HEK293 (cell line): ENCODE measurements at regions not wholly inside any gene's neighbourhood (a gene's known extent, or its start where the extent isn't known, plus 50 kb on each side); places are given as distances from the start of the nearest gene placed in this dataset.
A peak's percentile ranks its signal among the peaks of the same experiment; 100 is the strongest.
"Not testable (repeated sequence)": the region's sequence is repeated elsewhere in the genome, so short reads cannot be mapped to it uniquely, and the experiment has no call there.

Source experiments
- CTCF ChIA-PET: fragments of 350-600 bp; formaldehyde crosslinking; extraction: SDS; loops from one replicate; lab custom pipeline; 2021; ENCODE audit warnings: antibody characterized with exemption; lab: Yijun Ruan, JAX
- POLR2A ChIA-PET: fragments of 300-600 bp; formaldehyde crosslinking; extraction: SDS; loops from one replicate; lab custom pipeline; 2020; ENCODE audit warnings: antibody characterized with exemption, inconsistent platforms; lab: Yijun Ruan, JAX
- H3K27ac ChIP-seq: fragments of 200-500 bp; sonication (Bioruptor generic); 2 replicates; pipeline ENCODE4 v1.5.1; 2014; ENCODE audit warnings: low read depth, low read length, control low read depth, inconsistent platforms; ENCODE audit errors: extremely low read depth
- H3K36me3 ChIP-seq, 2 experiments: fragments of 200-500 bp in 1 of 2; sonication (Bioruptor generic) in 1 of 2; 1 replicate in 1 of 2; 2 replicates in 1 of 2; pipeline ENCODE4 v1.5.1; 2014 to 2017; ENCODE audit warnings: inconsistent platforms in 2 of 2, low read length in 2 of 2; ENCODE audit not compliant: control insufficient read depth in 2 of 2, insufficient read depth in 1 of 2
- H3K4me1 ChIP-seq: fragments of 200-500 bp; sonication (Bioruptor generic); 2 replicates; pipeline ENCODE4 v1.5.1; 2014; ENCODE audit warnings: mild to moderate bottlenecking, low read length, inconsistent platforms; ENCODE audit not compliant: control insufficient read depth, insufficient read depth
- H3K4me3 ChIP-seq: 2 replicates; pipeline ENCODE4 v1.5.1; 2011; ENCODE audit warnings: low read depth, mild to moderate bottlenecking, control low read depth, low read length, moderate library complexity
- H3K9me3 ChIP-seq: fragments of 200-500 bp; sonication (Bioruptor generic); 2 replicates; pipeline ENCODE4 v1.5.1; 2014; ENCODE audit warnings: low read depth, low read length, inconsistent platforms; ENCODE audit not compliant: control insufficient read depth, insufficient read depth
- BCL6B ChIP-seq: fragments of 450-650 bp; formaldehyde crosslinking; IDR thresholded peaks from 2 replicates; pipeline ENCODE4 v1.5.1; 2017; ENCODE audit warnings: missing biosample characterization, missing genetic modification characterization
- OSR2 ChIP-seq: fragments of 450-650 bp; formaldehyde crosslinking; IDR thresholded peaks from 2 replicates; pipeline ENCODE4 v1.5.1; 2016; ENCODE audit warnings: missing biosample characterization, missing genetic modification characterization
- SP3 ChIP-seq: fragments of 450-650 bp; formaldehyde crosslinking; IDR thresholded peaks from 2 replicates; pipeline ENCODE4 v1.5.1; 2016; ENCODE audit warnings: missing biosample characterization, missing genetic modification characterization
- ZBTB1 ChIP-seq: fragments of 450-650 bp; formaldehyde crosslinking; IDR thresholded peaks from 2 replicates; pipeline ENCODE4 v1.5.1; 2016; ENCODE audit warnings: missing biosample characterization, missing genetic modification characterization
- ZBTB6 ChIP-seq: fragments of 450-650 bp; formaldehyde crosslinking; IDR thresholded peaks from 2 replicates; pipeline ENCODE4 v1.5.1; 2017; ENCODE audit warnings: missing biosample characterization, missing genetic modification characterization
- ZEB2 ChIP-seq: fragments of 450-650 bp; formaldehyde crosslinking; IDR thresholded peaks from 2 replicates; pipeline ENCODE4 v1.5.1; 2016; ENCODE audit warnings: missing biosample characterization, missing genetic modification characterization
- ZNF202 ChIP-seq: fragments of 450-650 bp; formaldehyde crosslinking; IDR thresholded peaks from 2 replicates; pipeline ENCODE4 v1.5.1; 2016; ENCODE audit warnings: missing biosample characterization, missing genetic modification characterization, borderline replicate concordance
- ZNF221 ChIP-seq: fragments of 450-650 bp; formaldehyde crosslinking; IDR thresholded peaks from 2 replicates; pipeline ENCODE4 v1.5.1; 2017; ENCODE audit warnings: missing biosample characterization, missing genetic modification characterization, borderline replicate concordance
- ZNF266 ChIP-seq: fragments of 450-650 bp; formaldehyde crosslinking; IDR thresholded peaks from 2 replicates; pipeline ENCODE4 v1.5.1; 2016; ENCODE audit warnings: missing biosample characterization, missing genetic modification characterization, low read depth
- ZNF341 ChIP-seq: fragments of 450-650 bp; formaldehyde crosslinking; IDR thresholded peaks from 2 replicates; pipeline ENCODE4; 2016; ENCODE audit warnings: low read depth, missing biosample characterization, missing genetic modification characterization
- ZNF394 ChIP-seq: fragments of 450-650 bp; formaldehyde crosslinking; IDR thresholded peaks from 2 replicates; pipeline ENCODE4 v1.5.1; 2016; ENCODE audit warnings: missing biosample characterization, missing genetic modification characterization, mild to moderate bottlenecking, moderate library complexity, borderline replicate concordance
- ZNF398 ChIP-seq: fragments of 450-650 bp; formaldehyde crosslinking; IDR thresholded peaks from 2 replicates; pipeline ENCODE4 v1.5.1; 2017; ENCODE audit warnings: missing biosample characterization, missing genetic modification characterization
- ZNF518A ChIP-seq: fragments of 450-650 bp; formaldehyde crosslinking; conservative IDR thresholded peaks from 2 replicates; pipeline ENCODE4 v1.5.1; 2016; ENCODE audit warnings: low read depth, missing biosample characterization, missing genetic modification characterization
- ZNF596 ChIP-seq: fragments of 450-650 bp; IDR thresholded peaks from 2 replicates; pipeline ENCODE4 v1.5.0; 2018; ENCODE audit warnings: missing biosample characterization, mild to moderate bottlenecking, missing genetic modification characterization, moderate library complexity
- ZNF626 ChIP-seq: fragments of 450-650 bp; sonication (Bioruptor Pico); formaldehyde crosslinking; IDR thresholded peaks from 2 replicates; pipeline ENCODE4 v1.5.1; 2018; ENCODE audit warnings: missing biosample characterization, missing genetic modification characterization, inconsistent platforms
- ZNF629 ChIP-seq: fragments of 450-650 bp; formaldehyde crosslinking; IDR thresholded peaks from 2 replicates; pipeline ENCODE4 v1.5.1; 2017; ENCODE audit warnings: missing biosample characterization, missing genetic modification characterization

GRCh38 chr6:27601668-27602254 lies 128.9 kb upstream of the ZNF184 start (continued):
- TF ChIP-seq ZNF398 (0 out of 2 replicates have a peak, but pooled peaks have one; percentile 14), SP3 (tag by site-specific recombination) (no peak), ZNF596 (tag by site-specific recombination) (no peak)
- TF ChIP-seq, all 188 proteins: peak for 8

- ChIA-PET CTCF (no interaction called here), POLR2A (no interaction called here)
- TF ChIP-seq ZBTB6 (tag by site-specific recombination) (no peak), BCL6B (tag by site-specific recombination) (no peak), ZNF626 (no peak), ZNF518A (tag by site-specific recombination) (no peak), ZEB2 (tag by site-specific recombination) (no peak), ZNF221 (tag by site-specific recombination) (no peak), ZNF341 (tag by site-specific recombination) (no peak), ZNF394 (no peak), ZNF202 (no peak), ZNF629 (tag by site-specific recombination) (no peak), OSR2 (tag by site-specific recombination) (no peak), ZBTB1 (no peak), ZNF266 (tag by site-specific recombination) (no peak)
- H3K4me1 ChIP-seq: no peaks in the 10 kb centered on the region
- no peaks in the 10 kb centered on the region for H3K9me3 ChIP-seq
- no peak overlapping the region for H3K4me3 ChIP-seq
- no peak overlapping the region for H3K27ac ChIP-seq
- no peaks in the 10 kb centered on the region for H3K36me3 ChIP-seq
These were observed 127.1 kb upstream of the ZNF184 start for GRCh38 chr6:27599859-27600532.

GRCh38 chr6:27597031-27597567 lies 124.2 kb upstream of the ZNF184 start:
- CTCF ChIA-PET: interaction anchor here (0.6 to 1.5 kb wide), 2 partner anchors 78 to 652 kb away, joined by 3 to 5 read pairs; no protein-coding TSS in a partner anchor
- H3K27ac ChIP-seq, H3K36me3 ChIP-seq, H3K9me3 ChIP-seq, POLR2A ChIA-PET, H3K4me3 ChIP-seq, H3K4me1 ChIP-seq: not testable (repeated sequence)
